ENCODE measurements at regions not wholly inside any gene's neighbourhood (a gene's known extent, or its start where the extent isn't known, plus 50 kb on each side); places are given as distances from the start of the nearest gene placed in this dataset.

DNA sequence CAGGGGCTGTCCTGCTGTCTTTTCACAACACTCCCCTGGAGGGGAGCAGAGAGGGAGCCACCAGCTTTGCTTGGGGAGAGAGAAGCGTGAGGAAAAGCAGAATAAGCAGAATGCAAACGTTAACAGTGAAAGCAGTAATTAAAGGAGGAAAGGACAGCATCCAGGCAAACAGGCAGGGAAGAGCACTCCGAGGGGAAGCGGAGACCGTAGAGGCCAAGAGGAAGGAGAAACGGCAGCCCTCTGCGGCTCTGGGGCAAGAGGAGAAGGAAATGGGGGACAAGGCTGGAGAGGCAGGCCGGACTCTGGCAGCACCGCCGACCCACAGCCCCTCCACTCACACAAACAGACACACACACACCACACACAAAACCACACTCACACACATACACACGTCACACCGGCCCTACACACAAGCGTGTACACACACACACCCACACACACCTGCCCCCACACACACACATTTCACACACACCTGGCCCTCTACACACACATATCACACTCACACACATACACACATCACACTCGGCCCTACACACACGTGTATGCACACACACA is 449.8 kb downstream of the SOX6 start:
- TF ChIP-seq POLR2AphosphoS5 (IDR thresholded peaks at IDR 0.05) (no peak), POLR2A (IDR thresholded peaks at IDR 0.05) (no peak)
- TF ChIP-seq, protein P1, sequence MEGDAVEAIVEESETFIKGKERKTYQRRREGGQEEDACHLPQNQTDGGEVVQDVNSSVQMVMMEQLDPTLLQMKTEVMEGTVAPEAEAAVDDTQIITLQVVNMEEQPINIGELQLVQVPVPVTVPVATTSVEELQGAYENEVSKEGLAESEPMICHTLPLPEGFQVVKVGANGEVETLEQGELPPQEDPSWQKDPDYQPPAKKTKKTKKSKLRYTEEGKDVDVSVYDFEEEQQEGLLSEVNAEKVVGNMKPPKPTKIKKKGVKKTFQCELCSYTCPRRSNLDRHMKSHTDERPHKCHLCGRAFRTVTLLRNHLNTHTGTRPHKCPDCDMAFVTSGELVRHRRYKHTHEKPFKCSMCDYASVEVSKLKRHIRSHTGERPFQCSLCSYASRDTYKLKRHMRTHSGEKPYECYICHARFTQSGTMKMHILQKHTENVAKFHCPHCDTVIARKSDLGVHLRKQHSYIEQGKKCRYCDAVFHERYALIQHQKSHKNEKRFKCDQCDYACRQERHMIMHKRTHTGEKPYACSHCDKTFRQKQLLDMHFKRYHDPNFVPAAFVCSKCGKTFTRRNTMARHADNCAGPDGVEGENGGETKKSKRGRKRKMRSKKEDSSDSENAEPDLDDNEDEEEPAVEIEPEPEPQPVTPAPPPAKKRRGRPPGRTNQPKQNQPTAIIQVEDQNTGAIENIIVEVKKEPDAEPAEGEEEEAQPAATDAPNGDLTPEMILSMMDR (IDR thresholded peaks at IDR 0.05 in 8 of 11, conservative IDR thresholded peaks at IDR 0.05 in 3 of 11), result no peak
